ENCODE measurements at regions not wholly inside any gene's neighbourhood (a gene's known extent, or its start where the extent isn't known, plus 50 kb on each side); places are given as distances from the start of the nearest gene placed in this dataset.

GRCh38 chr6:14837435-14837834 is 408.4 kb upstream of the JARID2 start (continued):
- TF ChIP-seq ATF6 (CRISPR knock-in tag; IDR thresholded peaks at IDR 0.05) = no peak
- no peak for TF ChIP-seq MXD4 (CRISPR knock-in tag; IDR thresholded peaks at IDR 0.05; ENCODE audit: borderline replicate concordance)
- TF ChIP-seq ATF2 (CRISPR knock-in tag; IDR thresholded peaks at IDR 0.05; ENCODE audit: borderline replicate concordance, low read depth) = no peak
- no peak for TF ChIP-seq ZNF263 (CRISPR knock-in tag; IDR thresholded peaks at IDR 0.05; ENCODE audit: low read depth)
- no peak for TF ChIP-seq RELA (CRISPR knock-in tag; IDR thresholded peaks at IDR 0.05; ENCODE audit: borderline replicate concordance)
- TF ChIP-seq FOXP1 (CRISPR knock-in tag; IDR thresholded peaks at IDR 0.05; ENCODE audit: borderline replicate concordance) = no peak
- TF ChIP-seq SOX15 (CRISPR knock-in tag; IDR thresholded peaks at IDR 0.05) = no peak
- TF ChIP-seq ZSCAN18 (CRISPR knock-in tag; IDR thresholded peaks at IDR 0.05) = no peak
- TF ChIP-seq GRHL2 (CRISPR knock-in tag; IDR thresholded peaks at IDR 0.05; ENCODE audit: insufficient replicate concordance, severe bottlenecking) = no peak
- TF ChIP-seq ZMAT4 (CRISPR knock-in tag; IDR thresholded peaks at IDR 0.05) = no peak
- TF ChIP-seq PRDM15 (CRISPR knock-in tag; IDR thresholded peaks at IDR 0.05) = no peak

GRCh38 chr6:14838133-14838583 is 407.7 kb upstream of the JARID2 start:
- Mint-ChIP-seq H3K4me1 (peaks cover 21% of the 10 kb centered on the region), H3K9me3 (no peaks in the 10 kb centered on the region; the same call in 1 of the 2 replicates), H3K27me3 (ENCODE audit: low read depth) (no peaks in the 10 kb centered on the region; the same call in 1 of the 2 replicates), H3K4me3 (no peak overlapping the region), H3K27ac (no peak overlapping the region), H3K36me3 (peaks cover 2% of the 10 kb centered on the region; the same call in 1 of the 2 replicates)
- DNase-seq (ENCODE audit: low spot score) (no peak), ATAC-seq (no peak)
- ChIA-PET POLR2A (no interaction called here), CTCF (no interaction called here)
- no peak for TF ChIP-seq ETV6 (CRISPR knock-in tag; IDR thresholded peaks at IDR 0.05)
- no peak for TF ChIP-seq MAX (CRISPR knock-in tag; IDR thresholded peaks at IDR 0.05)

GRCh38 chr6:14841901-14842421 is 403.9 kb upstream of the JARID2 start:
- H3K36me3 Mint-ChIP-seq = peaks cover 3% of the 10 kb centered on the region; the same call in 1 of the 2 replicates
- DNase-seq (ENCODE audit: low spot score) (no peak), ATAC-seq (no peak)
- H3K27me3 Mint-ChIP-seq (ENCODE audit: low read depth) = no peaks in the 10 kb centered on the region; the same call in 1 of the 2 replicates
- H3K9me3 Mint-ChIP-seq = peaks cover 3% of the 10 kb centered on the region; the same call in 1 of the 2 replicates
- H3K4me3 Mint-ChIP-seq = no peak overlapping the region
- H3K27ac Mint-ChIP-seq = no peak overlapping the region
- CTCF ChIA-PET = no interaction called here
- peaks cover 28% of the 10 kb centered on the region for H3K4me1 Mint-ChIP-seq
- POLR2A ChIA-PET = no interaction called here
- no peak for TF ChIP-seq PREB (CRISPR knock-in tag; IDR thresholded peaks at IDR 0.05; ENCODE audit: borderline replicate concordance)
- no peak for TF ChIP-seq MAX (CRISPR knock-in tag; IDR thresholded peaks at IDR 0.05)
- no peak for TF ChIP-seq RORB (CRISPR knock-in tag; IDR thresholded peaks at IDR 0.05)
- TF ChIP-seq NFE2L1 (CRISPR knock-in tag; IDR thresholded peaks at IDR 0.05) = no peak
- TF ChIP-seq ZBTB21 (CRISPR knock-in tag; IDR thresholded peaks at IDR 0.05; ENCODE audit: borderline replicate concordance) = no peak
- no peak for TF ChIP-seq SMAD3 (CRISPR knock-in tag; IDR thresholded peaks at IDR 0.05; ENCODE audit: borderline replicate concordance)
- TF ChIP-seq E2F4 (CRISPR knock-in tag; IDR thresholded peaks at IDR 0.05; ENCODE audit: borderline replicate concordance, low read depth) = no peak
